H1 (cell line): ENCODE measurements at regions not wholly inside any gene's neighbourhood (a gene's known extent, or its start where the extent isn't known, plus 50 kb on each side); places are given as distances from the start of the nearest gene placed in this dataset.

ENCODE experiments used
- CTCF ChIA-PET: fragments of 300-600 bp; sonication (Branson Sonifier 250); formaldehyde crosslinking; loops from one replicate; lab custom pipeline; 2021; ENCODE audit not compliant: partially characterized antibody; lab: Charles Lee
- POLR2A ChIA-PET: fragments of 300-600 bp; sonication (Branson Sonifier 250); formaldehyde crosslinking; loops from one replicate; lab custom pipeline; 2021; ENCODE audit warnings: inconsistent platforms; ENCODE audit not compliant: partially characterized antibody; lab: Charles Lee
- DNase-seq, 2 experiments: peaks; one replicate each; pipeline versions ENCODE4 v3.0.0 to v3.0.0-alpha.2; 2010 to 2022; ENCODE audit warnings: low spot score in 2 of 2, low read depth in 1 of 2, mixed read lengths in 1 of 2
- FAIRE-seq: peaks from 2 replicates; lab custom pipeline; 2011; peaks lifted over from hg19 to GRCh38; lab: Jason Lieb, UNC
- H2AFZ ChIP-seq: 2 replicates; pipeline ENCODE4 v1.8.1; 2012; ENCODE audit warnings: low read length, inconsistent platforms
- H2AK5ac ChIP-seq: 2 replicates; pipeline ENCODE4 v1.6.1; 2013; ENCODE audit warnings: low read depth, low read length
- H2BK120ac ChIP-seq: replicated peaks from 2 replicates; pipeline ENCODE3; 2013; ENCODE audit warnings: low read depth, low read length, inconsistent platforms
- H2BK12ac ChIP-seq: 2 replicates; pipeline ENCODE4 v1.6.1; 2013; ENCODE audit warnings: low read depth, low read length
- H2BK15ac ChIP-seq: 2 replicates; pipeline ENCODE4 v1.6.1; 2013; ENCODE audit warnings: low read length
- H2BK20ac ChIP-seq: 2 replicates; pipeline ENCODE4 v1.6.1; 2013; ENCODE audit warnings: low read length
- H2BK5ac ChIP-seq: 2 replicates; pipeline ENCODE4 v1.6.1; 2013; ENCODE audit warnings: low read depth, low read length
- H3K14ac ChIP-seq: 2 replicates; pipeline ENCODE4 v1.6.1; 2013; ENCODE audit warnings: inconsistent platforms; ENCODE audit not compliant: insufficient read length
- H3K18ac ChIP-seq: 2 replicates; pipeline ENCODE4 v1.6.1; 2013; ENCODE audit warnings: low read length; ENCODE audit errors: extremely low read depth
- H3K23ac ChIP-seq: 2 replicates; pipeline ENCODE4 v1.6.1; 2013; ENCODE audit warnings: inconsistent platforms; ENCODE audit not compliant: insufficient read length
- H3K23me2 ChIP-seq: 2 replicates; pipeline ENCODE4 v1.6.1; 2013; ENCODE audit warnings: low read depth, low read length
- H3K27ac ChIP-seq: 2 replicates; pipeline ENCODE4 v1.6.1; 2011; ENCODE audit warnings: low read depth, low read length, inconsistent platforms
- H3K27me3 ChIP-seq, 4 experiments: replicated peaks in 1 of 4; 1 replicate in 1 of 4; 2 replicates in 3 of 4; pipeline versions ENCODE4 v1.6.1 to v1.8.1; 2011 to 2013; ENCODE audit warnings: low read length in 3 of 4, mild to moderate bottlenecking in 3 of 4, inconsistent platforms in 2 of 4, mixed read lengths in 2 of 4, moderate library complexity in 1 of 4; ENCODE audit not compliant: control insufficient read depth in 3 of 4, insufficient read depth in 3 of 4; ENCODE audit errors: extremely low read depth in 1 of 4
- H3K36me3 ChIP-seq, 4 experiments: 2 replicates each; pipeline versions ENCODE4 v1.6.1 to v1.8.1; 2011 to 2013; ENCODE audit warnings: mild to moderate bottlenecking in 4 of 4, low read length in 3 of 4, moderate library complexity in 2 of 4, control low read depth in 1 of 4, inconsistent platforms in 1 of 4; ENCODE audit not compliant: insufficient read depth in 4 of 4, control insufficient read depth in 2 of 4
- H3K4ac ChIP-seq: replicated peaks from 2 replicates; pipeline ENCODE3; 2013; ENCODE audit warnings: low read length, low read depth, mixed read lengths, inconsistent platforms; ENCODE audit not compliant: insufficient read length
- H3K4me1 ChIP-seq, 4 experiments: replicated peaks in 1 of 4; 1 replicate in 1 of 4; 2 replicates in 3 of 4; pipeline versions ENCODE4 v1.6.1 to v1.8.1; 2011 to 2013; ENCODE audit warnings: low read length in 3 of 4, inconsistent platforms in 2 of 4, mixed read lengths in 1 of 4; ENCODE audit not compliant: insufficient read depth in 4 of 4, control insufficient read depth in 3 of 4
- H3K4me2 ChIP-seq, 2 experiments: 2 replicates each; pipeline versions ENCODE4 v1.6.1 to v1.8.1; 2011 to 2013; ENCODE audit warnings: low read depth in 2 of 2, low read length in 2 of 2, control low read depth in 1 of 2, inconsistent platforms in 1 of 2, mild to moderate bottlenecking in 1 of 2; ENCODE audit not compliant: insufficient read depth in 1 of 2
- H3K4me3 ChIP-seq, 4 experiments: fragments of 200-600, 300-600 bp in 1 of 4; sonication (generic), shearing (Covaris generic), sonication (Bioruptor Twin) in 1 of 4; 2 replicates each; pipeline versions ENCODE4 v1.5.1 to v1.8.1; 2011 to 2016; ENCODE audit warnings: low read length in 4 of 4, low read depth in 3 of 4, control low read depth in 2 of 4, inconsistent platforms in 2 of 4, mild to moderate bottlenecking in 2 of 4, mixed read lengths in 1 of 4, moderate library complexity in 1 of 4; ENCODE audit not compliant: insufficient read depth in 2 of 4; ENCODE audit errors: extremely low read depth in 1 of 4
- H3K56ac ChIP-seq: replicated peaks from 2 replicates; pipeline ENCODE3; 2013; ENCODE audit warnings: low read depth, mild to moderate bottlenecking, mixed read lengths, low read length, inconsistent platforms; ENCODE audit not compliant: insufficient read length
- H3K79me1 ChIP-seq: 2 replicates; pipeline ENCODE4 v1.6.1; 2013; ENCODE audit warnings: low read depth, low read length, control low read depth
- H3K79me2 ChIP-seq, 2 experiments: 2 replicates each; pipeline versions ENCODE4 v1.6.1 to v1.8.1; 2012 to 2013; ENCODE audit warnings: low read length in 2 of 2, mild to moderate bottlenecking in 2 of 2, inconsistent platforms in 1 of 2; ENCODE audit not compliant: insufficient read depth in 2 of 2, control insufficient read depth in 1 of 2
- H3K9ac ChIP-seq, 4 experiments: replicated peaks in 1 of 4; 1 replicate in 1 of 4; 2 replicates in 3 of 4; pipeline versions ENCODE4 v1.6.1 to v1.8.1; 2011 to 2013; ENCODE audit warnings: low read depth in 3 of 4, low read length in 3 of 4, control low read depth in 2 of 4, mild to moderate bottlenecking in 2 of 4, moderate library complexity in 2 of 4, inconsistent platforms in 1 of 4; ENCODE audit errors: extremely low read depth in 1 of 4
- H3K9me3 ChIP-seq, 2 experiments: 2 replicates each; pipeline versions ENCODE4 v1.6.1 to v1.8.1; 2012 to 2013; ENCODE audit warnings: mild to moderate bottlenecking in 2 of 2, moderate library complexity in 2 of 2, control low read depth in 1 of 2, inconsistent platforms in 1 of 2, low read depth in 1 of 2, low read length in 1 of 2, mixed read lengths in 1 of 2; ENCODE audit not compliant: insufficient read depth in 2 of 2
- H4K20me1 ChIP-seq, 2 experiments: replicated peaks in 1 of 2; 2 replicates each; pipeline versions ENCODE3 to v1.8.1; 2011 to 2013; ENCODE audit warnings: inconsistent platforms in 2 of 2, low read length in 2 of 2, mild to moderate bottlenecking in 1 of 2; ENCODE audit not compliant: insufficient read depth in 2 of 2, control insufficient read depth in 1 of 2
- H4K5ac ChIP-seq: 2 replicates; pipeline ENCODE4 v1.6.1; 2013; ENCODE audit warnings: low read length, low read depth, mixed read lengths, inconsistent platforms; ENCODE audit not compliant: insufficient read length
- H4K8ac ChIP-seq: 2 replicates; pipeline ENCODE4 v1.8.0; 2013; ENCODE audit warnings: mild to moderate bottlenecking, moderate library complexity, low read length, inconsistent platforms; ENCODE audit not compliant: insufficient read depth; ENCODE audit errors: extremely low read depth
- H4K91ac ChIP-seq: replicated peaks from 2 replicates; pipeline ENCODE3; 2013; ENCODE audit warnings: low read length, mixed read lengths, inconsistent platforms; ENCODE audit not compliant: insufficient read length
- GTF2F1 ChIP-seq: IDR thresholded peaks from 2 replicates; pipeline ENCODE4 v1.6.1; 2012; ENCODE audit warnings: low read depth, low read length, improper control_type of control experiment, borderline replicate concordance
- KDM5A ChIP-seq: fragments of 200-600 bp; IDR thresholded peaks from 2 replicates; pipeline ENCODE4 v1.7.1; 2012; ENCODE audit warnings: mild to moderate bottlenecking, low read length, inconsistent platforms, mixed read lengths
- RXRA ChIP-seq: IDR thresholded peaks from 2 replicates; pipeline ENCODE4 v1.6.1; 2011; ENCODE audit warnings: low read depth, mild to moderate bottlenecking, low read length, moderate library complexity; ENCODE audit not compliant: insufficient read depth
- WGBS, 2 experiments: shearing (Covaris generic) in 1 of 2; methylation state at CpG; one replicate each; pipeline versions ENCODE4 v1.1.6 to v1.1.7; 2013 to 2015; ENCODE audit warnings: low lambda C conversion rate in 2 of 2, mixed read lengths in 2 of 2, inconsistent platforms in 1 of 2, low coverage in 1 of 2, missing lambda C conversion rate in 1 of 2; ENCODE audit not compliant: insufficient replicate concordance in 2 of 2, insufficient coverage in 1 of 2, insufficient read length in 1 of 2; ENCODE audit errors: extremely low coverage in 1 of 2, missing lambda C conversion rate in 1 of 2; 5-methylcytosine and 5-hydroxymethylcytosine counted together

DNA sequence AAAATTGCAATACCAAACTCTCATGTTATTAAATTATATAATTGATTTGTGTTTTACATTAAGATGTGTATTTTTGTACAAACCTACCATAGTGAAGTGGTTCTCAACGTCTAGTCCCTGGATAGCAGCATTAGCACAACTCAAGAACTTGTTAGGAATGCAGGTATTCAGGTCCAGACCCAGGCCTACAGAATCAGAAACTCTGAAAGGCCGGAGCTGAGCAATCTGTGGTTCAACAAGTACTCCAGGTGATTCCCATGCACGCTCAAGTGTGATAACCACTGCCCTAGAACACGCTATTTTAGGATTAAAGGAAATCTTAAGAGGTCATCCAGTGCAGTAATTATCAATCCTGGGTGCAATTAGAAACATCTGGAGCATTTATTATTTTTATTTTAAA is 456.3 kb downstream of the IRS2 start:
- no peak overlapping the region for H2BK15ac ChIP-seq
- H3K9me3 ChIP-seq: no peaks in the 10 kb centered on the region
- no peak overlapping the region for H3K27ac ChIP-seq
- H3K9ac ChIP-seq: no peak overlapping the region
- no peaks in the 10 kb centered on the region for H3K23me2 ChIP-seq
- POLR2A ChIA-PET: no interaction called here
- TF ChIP-seq KDM5A (no peak), GTF2F1 (no peak), RXRA (no peak)
- TF ChIP-seq, all 59 proteins: peak for 0
- H3K4me3 ChIP-seq: no peak overlapping the region
- H2BK20ac ChIP-seq: no peak overlapping the region
- CTCF ChIA-PET: interaction anchor here (0.7 kb wide), 1 partner anchor 57 kb away, joined by 4 read pairs; no protein-coding TSS in a partner anchor
- H2BK5ac ChIP-seq: no peak overlapping the region
- no peak overlapping the region for H2BK120ac ChIP-seq
- no peak overlapping the region for H4K8ac ChIP-seq
- H3K18ac ChIP-seq: no peak overlapping the region
- no peaks in the 10 kb centered on the region for H3K36me3 ChIP-seq
- H2AFZ ChIP-seq: no peak overlapping the region
- H3K4me2 ChIP-seq: no peak overlapping the region
- no peak overlapping the region for H4K5ac ChIP-seq
- FAIRE-seq: no peak
- no peak overlapping the region for H3K56ac ChIP-seq
- DNase-seq: no peak
- peaks cover 0 to 3% (median 0%) of the 10 kb centered on the region in 4 experiments; a peak in 2 of 7 replicates for H3K4me1 ChIP-seq
- no peak overlapping the region for H4K91ac ChIP-seq
- no peak overlapping the region for H3K4ac ChIP-seq
- H4K20me1 ChIP-seq: no peaks in the 10 kb centered on the region
- no peaks in the 10 kb centered on the region for H3K79me1 ChIP-seq
- H3K79me2 ChIP-seq: no peaks in the 10 kb centered on the region
- WGBS, 2 experiments: 94% methylated on average over 4 of the region's 4 CpGs; no CpG with 5 or more reads in 1 of the 2 experiments
- no peak overlapping the region for H3K14ac ChIP-seq
- H2BK12ac ChIP-seq: no peak overlapping the region
- H3K23ac ChIP-seq: no peak overlapping the region
- H2AK5ac ChIP-seq: no peak overlapping the region
- H3K27me3 ChIP-seq: no peaks in the 10 kb centered on the region
